NCI-H1417 (cell line): ENCODE measurements at regions not wholly inside any gene's neighbourhood (a gene's known extent, or its start where the extent isn't known, plus 50 kb on each side); places are given as distances from the start of the nearest gene placed in this dataset.

Experiments used
- DNase-seq, 3 experiments: peaks; one replicate each; lab custom pipeline; 2025; lab: John Stamatoyannopoulos, UW

GRCh38 chr10:128422999-128423398, 296.8 kb upstream of the MKI67 start:
- DNase-seq: no peak

DNA sequence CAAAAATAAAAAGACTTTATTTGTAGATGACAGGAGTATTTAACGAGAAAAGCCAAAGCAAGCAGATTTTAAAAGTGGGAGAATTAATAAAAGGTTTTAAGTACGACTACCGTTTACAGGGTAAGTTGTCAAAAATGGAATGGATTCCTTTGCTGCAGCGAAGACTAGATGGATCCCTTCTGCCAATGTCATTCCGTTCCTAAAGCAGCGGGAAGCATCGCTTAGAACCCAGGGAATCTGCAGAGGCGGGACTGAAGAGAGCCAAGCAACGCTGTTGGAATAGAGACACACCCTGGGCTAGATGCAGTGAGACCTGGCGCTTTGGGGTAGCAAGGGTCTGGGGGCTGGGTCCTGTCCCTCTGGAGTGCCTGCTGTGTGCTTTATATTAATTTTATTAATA, 303.1 kb upstream of the MKI67 start:
- no peak for DNase-seq

- DNase-seq: peak; percentile 2 to 26 (median 26)
Observed at GRCh38 chr10:128429835-128430513, 303.8 kb upstream of the MKI67 start.

GRCh38 chr10:128431083-128431482, 304.9 kb upstream of the MKI67 start:
- DNase-seq: no peak

DNA sequence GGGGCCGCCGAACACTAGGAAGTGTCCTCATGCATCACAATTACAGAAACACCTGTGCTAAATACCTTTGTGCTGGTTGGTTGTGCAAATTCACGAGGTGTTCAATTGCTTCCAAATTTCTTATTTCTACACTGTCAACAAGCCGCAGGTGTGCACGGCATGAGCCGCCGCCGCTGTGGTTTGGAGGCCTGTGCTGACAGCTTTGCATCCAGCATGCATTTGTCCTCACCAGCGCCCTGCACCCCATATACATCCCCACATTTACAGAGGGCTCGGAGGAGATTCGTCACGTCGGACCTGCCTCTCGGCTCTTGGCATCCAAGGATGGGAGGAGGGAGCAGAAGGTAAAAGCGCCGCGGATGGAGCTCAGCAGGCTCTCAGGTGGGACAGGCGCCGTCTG, 305.3 kb upstream of the MKI67 start:
- DNase-seq: no peak

DNA sequence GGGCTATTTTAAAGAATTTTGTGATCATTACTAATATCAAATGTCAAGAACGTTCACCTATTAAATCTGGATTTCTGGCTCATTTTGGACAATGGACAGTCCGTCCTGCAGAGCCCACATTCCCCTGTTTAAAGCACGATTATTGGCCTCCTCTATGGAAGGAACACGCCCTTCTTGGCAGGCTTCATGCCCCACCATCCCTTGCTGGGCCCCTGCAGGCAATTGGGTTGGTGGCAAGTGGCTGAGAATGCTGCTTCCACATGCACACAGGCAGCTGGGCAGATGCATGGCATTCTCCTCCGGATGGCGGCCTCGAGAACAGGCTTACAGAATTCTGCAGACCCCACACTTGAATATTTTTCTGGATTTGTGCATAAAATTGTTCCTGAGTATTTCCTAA, 305.8 kb upstream of the MKI67 start:
- DNase-seq: no peak

- no peak for DNase-seq
Observed at GRCh38 chr10:128432423-128432822, 306.2 kb upstream of the MKI67 start.

DNA sequence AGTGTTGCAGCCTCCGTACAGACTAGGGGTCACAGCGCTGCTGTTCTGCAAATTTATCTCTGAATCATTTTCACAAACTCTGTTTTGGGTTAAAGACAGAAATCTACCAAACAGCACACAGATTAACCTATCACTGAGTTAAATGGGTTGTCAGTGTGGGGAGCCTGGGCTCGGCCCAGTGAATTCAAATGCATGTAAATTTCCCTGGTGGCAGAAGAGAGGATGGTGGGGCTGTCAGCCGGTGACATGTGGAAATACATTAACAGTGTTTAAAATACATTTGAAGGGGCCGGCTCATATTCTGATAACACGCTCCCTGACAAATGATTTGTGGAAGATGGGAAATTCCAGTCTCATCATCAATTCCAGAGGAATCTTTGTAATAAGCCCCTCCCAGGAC, 309.6 kb upstream of the MKI67 start:
- no peak for DNase-seq

DNA sequence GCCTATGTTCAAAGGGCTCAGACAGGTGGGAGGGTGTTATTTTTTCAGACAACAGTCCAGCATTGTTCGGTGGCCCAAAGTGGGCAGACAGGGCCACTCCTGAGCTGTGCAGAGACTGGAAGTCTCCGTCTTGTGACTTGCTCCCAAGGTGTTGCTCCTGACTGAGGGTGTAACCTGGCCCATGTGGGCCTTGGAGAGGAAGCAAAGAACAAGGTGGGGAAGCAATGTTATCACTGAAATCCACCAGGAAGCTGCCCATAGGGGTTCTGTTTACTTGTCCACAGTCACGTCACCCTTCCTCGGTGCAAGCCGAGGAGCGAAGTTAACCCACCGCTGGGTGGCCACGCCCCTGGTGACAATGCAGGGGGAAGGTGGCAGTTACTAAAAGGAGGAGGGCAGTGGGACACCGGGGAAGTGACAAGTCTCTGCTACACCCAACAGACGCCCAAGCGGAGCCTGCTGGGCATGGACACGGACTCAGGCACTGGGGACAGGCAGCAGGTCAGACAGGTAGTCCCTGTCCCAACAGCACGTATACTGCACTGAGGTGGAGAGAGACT, 311.6 kb upstream of the MKI67 start:
- no peak for DNase-seq

- DNase-seq: no peak
Observed at GRCh38 chr10:128438417-128439063, 312.3 kb upstream of the MKI67 start.

- DNase-seq: no peak
Observed at GRCh38 chr10:128440513-128441160, 314.4 kb upstream of the MKI67 start.

DNA sequence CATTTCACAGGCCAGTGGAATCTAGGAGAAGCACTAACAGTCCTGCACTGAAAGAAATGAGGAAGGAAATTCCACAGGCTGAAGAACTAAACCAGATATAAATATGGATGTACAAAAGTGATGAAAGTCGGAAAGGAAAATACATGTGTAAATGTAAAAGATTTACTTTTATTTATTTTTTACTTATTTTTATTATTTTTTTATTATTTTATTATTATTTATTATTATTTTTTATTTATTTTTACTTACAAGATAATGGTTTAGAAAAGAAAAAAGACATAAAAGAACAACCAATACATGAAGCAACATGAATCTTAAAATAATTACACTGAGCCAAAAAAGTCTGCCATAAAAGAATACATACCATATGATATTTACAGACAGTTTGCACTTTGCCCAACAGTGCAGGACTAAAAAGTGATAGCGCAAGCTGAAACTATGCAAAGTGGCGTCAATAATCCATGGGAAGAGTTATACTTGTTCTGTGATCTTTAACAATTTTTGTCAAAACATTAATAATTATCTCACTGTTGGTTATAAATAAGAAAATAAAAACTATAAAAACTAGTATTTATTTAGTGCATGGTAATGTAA, 317.8 kb upstream of the MKI67 start:
- DNase-seq: no peak

GRCh38 chr10:128448796-128449195, 322.6 kb upstream of the MKI67 start:
- no peak for DNase-seq

GRCh38 chr10:128451879-128452278, 325.7 kb upstream of the MKI67 start:
- DNase-seq: no peak

DNA sequence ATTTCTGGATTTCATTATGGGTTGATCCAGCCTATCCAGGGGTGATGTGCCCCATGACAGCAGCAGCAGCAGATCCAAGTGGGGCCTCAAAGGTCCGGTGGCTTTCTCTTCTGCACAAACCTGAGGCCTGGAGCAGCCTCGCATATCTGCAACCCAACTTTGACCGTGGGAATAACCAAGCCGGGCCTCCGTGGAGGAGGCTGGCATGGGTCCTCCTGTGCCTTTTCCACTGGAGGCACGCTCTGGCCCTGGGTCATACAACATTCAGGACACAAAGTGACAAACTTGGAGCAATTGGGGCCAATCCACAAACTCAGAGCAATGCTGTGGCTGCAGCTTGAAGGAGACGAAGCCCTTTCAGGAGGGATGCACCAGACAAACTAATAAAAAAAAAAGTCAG, 330.0 kb upstream of the MKI67 start:
- no peak for DNase-seq

- no peak for DNase-seq
Observed at GRCh38 chr10:128457136-128457535, 330.9 kb upstream of the MKI67 start.

- no peak for DNase-seq
Observed at GRCh38 chr10:128461991-128462390, 335.8 kb upstream of the MKI67 start.

GRCh38 chr10:128462844-128463243, 336.6 kb upstream of the MKI67 start:
- no peak for DNase-seq

DNA sequence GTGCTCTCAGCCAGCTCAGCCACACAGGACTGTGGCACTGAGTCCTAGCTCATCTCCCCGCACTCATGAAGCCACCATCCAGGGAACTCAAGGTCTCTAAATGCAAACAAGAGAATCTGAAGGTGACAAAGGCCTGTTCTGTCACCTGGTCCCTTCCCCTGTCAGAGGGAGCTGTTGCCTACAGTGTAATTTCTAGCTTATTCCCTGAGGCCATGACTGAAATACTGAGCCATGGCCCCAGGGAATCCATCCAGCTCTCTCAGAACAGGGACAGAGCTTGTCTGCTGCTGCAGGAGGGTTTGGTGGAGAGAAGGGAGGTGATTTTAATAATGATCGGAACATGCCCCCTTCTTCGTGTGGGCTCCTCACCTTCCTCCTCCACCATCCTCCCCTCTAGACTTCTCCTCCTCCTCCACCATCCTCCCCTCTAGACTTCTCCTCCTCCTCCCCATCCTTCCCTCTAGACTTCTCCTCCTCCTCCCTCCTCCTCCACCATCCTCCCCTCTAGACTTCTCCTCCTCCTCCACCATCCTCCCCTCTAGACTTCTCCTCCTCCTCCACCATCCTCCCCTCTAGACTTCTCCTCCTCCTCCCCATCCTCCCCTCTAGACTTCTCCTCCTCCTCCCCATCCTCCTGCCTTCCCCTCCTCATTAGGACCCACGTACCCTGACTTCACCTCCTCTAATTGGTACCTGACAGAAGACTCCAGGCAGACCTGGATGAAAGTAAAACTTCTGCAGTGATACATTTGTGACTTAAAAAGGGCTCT, 338.0 kb upstream of the MKI67 start:
- peak; percentile 0 to 65 (median 1) for DNase-seq

- no peak for DNase-seq
Observed at GRCh38 chr10:128465697-128466096, 339.5 kb upstream of the MKI67 start.

GRCh38 chr10:128466831-128467371, 340.7 kb upstream of the MKI67 start:
- DNase-seq: no peak

DNA sequence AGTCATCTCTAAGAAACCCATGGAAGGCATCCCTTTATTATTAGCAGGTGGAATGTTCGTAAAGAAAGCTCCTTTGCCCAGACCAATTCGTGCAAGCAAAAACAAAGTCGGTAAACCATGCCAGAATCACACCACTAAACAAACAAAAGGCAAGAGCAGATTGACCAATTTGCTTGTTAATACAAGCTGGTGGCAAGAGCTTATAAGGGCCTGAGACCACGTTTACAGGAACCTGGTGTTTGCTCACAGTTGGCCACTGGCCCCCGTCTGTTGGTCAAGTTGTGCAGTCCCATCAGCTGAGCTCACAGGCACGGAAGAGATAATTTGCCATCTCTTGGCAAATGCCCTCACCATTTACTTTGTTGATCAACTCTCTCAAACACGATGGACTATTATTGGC, 342.2 kb upstream of the MKI67 start:
- DNase-seq: no peak
